ENCODE measurements at regions not wholly inside any gene's neighbourhood (a gene's known extent, or its start where the extent isn't known, plus 50 kb on each side); places are given as distances from the start of the nearest gene placed in this dataset.
A peak's percentile ranks its signal among the peaks of the same experiment; 100 is the strongest.

DNA sequence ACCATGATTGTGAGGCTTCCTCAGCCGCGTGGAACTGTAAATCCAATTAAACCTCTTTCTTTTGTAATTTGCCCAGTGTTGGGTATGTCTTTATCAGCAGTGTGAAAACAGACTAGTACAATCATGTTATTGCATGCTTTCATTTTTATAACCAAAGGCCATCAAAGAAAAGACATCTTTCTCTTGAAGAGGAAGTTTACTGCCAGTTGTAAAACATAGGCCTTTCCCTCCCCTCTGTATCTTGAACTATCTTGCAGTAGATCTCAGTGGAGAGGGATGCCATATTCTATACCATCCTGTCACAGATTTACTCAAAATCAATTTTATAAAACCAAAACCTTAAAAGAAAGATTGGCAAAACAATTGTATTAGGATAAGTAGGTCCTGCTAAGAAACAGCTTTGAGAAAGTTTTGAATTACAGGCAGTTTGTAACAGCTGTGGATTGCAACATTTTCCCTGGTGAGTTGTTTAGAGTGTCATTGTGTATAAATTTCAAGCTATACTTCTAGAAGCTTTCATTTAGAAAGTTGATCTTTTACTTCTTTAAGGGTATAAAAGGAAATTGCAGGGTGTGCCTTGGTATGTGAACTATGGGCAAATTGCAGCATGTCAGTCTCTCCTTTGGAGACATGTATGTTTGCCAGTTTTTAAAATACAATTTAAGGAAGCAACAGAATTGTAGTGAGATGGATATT is 128.0 kb downstream of the ATP23 start:
- ATAC-seq (peak; percentile 70), DNase-seq (peak in 1 of 3 donors; percentile 12)
- intact Hi-C loops (cut with DNase I, micrococcal nuclease), result no loop called here
- TF ChIP-seq, protein P1, sequence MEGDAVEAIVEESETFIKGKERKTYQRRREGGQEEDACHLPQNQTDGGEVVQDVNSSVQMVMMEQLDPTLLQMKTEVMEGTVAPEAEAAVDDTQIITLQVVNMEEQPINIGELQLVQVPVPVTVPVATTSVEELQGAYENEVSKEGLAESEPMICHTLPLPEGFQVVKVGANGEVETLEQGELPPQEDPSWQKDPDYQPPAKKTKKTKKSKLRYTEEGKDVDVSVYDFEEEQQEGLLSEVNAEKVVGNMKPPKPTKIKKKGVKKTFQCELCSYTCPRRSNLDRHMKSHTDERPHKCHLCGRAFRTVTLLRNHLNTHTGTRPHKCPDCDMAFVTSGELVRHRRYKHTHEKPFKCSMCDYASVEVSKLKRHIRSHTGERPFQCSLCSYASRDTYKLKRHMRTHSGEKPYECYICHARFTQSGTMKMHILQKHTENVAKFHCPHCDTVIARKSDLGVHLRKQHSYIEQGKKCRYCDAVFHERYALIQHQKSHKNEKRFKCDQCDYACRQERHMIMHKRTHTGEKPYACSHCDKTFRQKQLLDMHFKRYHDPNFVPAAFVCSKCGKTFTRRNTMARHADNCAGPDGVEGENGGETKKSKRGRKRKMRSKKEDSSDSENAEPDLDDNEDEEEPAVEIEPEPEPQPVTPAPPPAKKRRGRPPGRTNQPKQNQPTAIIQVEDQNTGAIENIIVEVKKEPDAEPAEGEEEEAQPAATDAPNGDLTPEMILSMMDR (IDR thresholded peaks at IDR 0.05), result no peak
- Histone ChIP-seq H3K4me1 (ENCODE audit: low read depth) (peaks cover 16% of the 10 kb centered on the region), H3K36me3 (ENCODE audit: low read depth) (no peaks in the 10 kb centered on the region), H3K4me3 (no peak overlapping the region), H3K9me3 (no peaks in the 10 kb centered on the region)

DNA sequence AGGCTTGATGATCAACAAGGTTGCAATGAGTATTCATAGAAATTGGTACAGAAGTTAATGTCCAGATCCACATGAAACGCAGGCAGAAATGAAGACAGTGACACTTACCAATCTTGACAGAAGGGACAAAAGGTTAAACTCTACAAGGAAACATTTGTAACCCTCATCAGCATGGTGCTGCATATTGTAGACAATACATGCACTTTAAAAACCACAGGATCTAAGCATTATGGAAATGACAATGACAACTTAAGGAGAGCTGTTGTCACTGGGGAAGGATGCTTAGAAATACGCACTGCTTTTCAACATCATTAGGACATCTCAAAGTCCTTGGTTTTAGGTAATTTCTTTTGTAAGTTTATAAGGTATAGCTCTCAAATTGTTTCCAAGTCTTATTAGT is 130.6 kb downstream of the ATP23 start:
- TF ChIP-seq, protein P1 (IDR thresholded peaks at IDR 0.05), result no peak
- ATAC-seq (no peak), DNase-seq (no peak)
- H3K4me1 ChIP-seq (ENCODE audit: low read depth), result peaks cover 16% of the 10 kb centered on the region
- no peaks in the 10 kb centered on the region for H3K9me3 ChIP-seq
- no peak overlapping the region for H3K4me3 ChIP-seq
- intact Hi-C loops (cut with DNase I, micrococcal nuclease), result no loop called here
- H3K36me3 ChIP-seq (ENCODE audit: low read depth), result no peaks in the 10 kb centered on the region

DNA sequence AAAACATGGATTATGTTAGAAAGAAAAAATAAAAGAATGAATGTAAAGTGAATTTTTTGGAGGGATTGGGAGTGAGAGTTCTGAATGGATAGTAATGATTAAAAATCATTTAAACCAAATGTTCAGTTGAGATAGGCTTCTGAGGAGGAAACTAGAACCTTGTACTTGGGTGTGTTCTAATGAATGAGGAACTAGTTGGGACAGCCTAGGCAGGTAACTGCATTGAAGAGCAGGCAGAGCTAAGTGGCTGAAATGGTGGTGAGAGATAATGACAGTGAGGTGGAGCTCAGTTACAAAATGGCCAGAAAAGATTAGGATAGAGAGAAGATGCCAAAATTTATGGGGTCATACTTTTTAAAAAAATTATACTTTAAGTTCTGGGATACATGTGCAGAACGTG is 132.9 kb downstream of the ATP23 start:
- no peaks in the 10 kb centered on the region for H3K9me3 ChIP-seq
- TF ChIP-seq, protein P1 (IDR thresholded peaks at IDR 0.05), result no peak
- intact Hi-C loops (cut with DNase I, micrococcal nuclease), result no loop called here
- H3K4me1 ChIP-seq (ENCODE audit: low read depth), result peaks cover 8% of the 10 kb centered on the region
- no peaks in the 10 kb centered on the region for H3K36me3 ChIP-seq (ENCODE audit: low read depth)
- peak; percentile 60 for ATAC-seq
- no peak overlapping the region for H3K4me3 ChIP-seq
- no peak for DNase-seq

DNA sequence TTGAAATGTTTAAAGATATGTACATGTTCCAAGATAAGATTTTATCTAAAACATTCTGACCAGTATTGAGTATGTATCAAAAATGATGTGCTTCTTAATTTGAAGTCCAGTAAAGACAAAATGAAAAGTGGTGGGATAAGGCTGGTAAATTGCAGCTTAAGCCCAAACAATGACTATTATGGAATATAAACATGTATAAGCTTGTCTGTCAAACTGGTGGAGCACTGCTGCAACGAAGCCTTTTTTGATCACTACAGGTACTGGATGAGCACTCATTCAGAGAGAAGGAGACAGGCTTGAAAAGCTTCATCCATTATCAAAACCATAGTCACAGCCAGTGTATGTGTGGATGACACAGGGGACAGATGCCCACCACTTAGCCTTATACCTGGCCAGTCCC is 138.4 kb downstream of the ATP23 start:
- intact Hi-C loops (cut with DNase I, micrococcal nuclease), result no loop called here
- TF ChIP-seq, protein P1 (IDR thresholded peaks at IDR 0.05), result no peak
- Histone ChIP-seq H3K9me3 (no peaks in the 10 kb centered on the region), H3K4me3 (no peak overlapping the region), H3K36me3 (ENCODE audit: low read depth) (no peaks in the 10 kb centered on the region), H3K4me1 (ENCODE audit: low read depth) (no peaks in the 10 kb centered on the region)
- no peak for ATAC-seq
- DNase-seq, result no peak

DNA sequence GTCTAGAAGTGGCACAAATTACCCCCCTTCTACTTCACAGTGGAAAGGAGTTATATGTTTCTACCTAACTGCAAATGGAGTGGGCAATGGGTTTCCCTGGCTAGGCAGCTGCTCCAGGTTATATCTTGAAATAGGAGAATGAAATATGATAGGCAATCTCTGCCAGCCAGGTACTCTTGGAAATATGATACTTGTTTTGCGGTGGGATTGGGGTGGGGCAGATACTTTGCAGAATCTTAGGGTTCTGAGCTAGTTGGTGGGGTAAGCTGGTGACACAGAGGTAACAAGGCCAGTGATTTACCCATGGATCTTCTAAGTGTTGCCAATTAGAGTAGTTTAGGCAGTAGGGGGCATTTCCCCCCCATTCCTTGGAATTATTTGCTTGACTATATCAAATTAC is 140.1 kb downstream of the ATP23 start:
- H3K4me1 ChIP-seq (ENCODE audit: low read depth), result no peaks in the 10 kb centered on the region
- H3K36me3 ChIP-seq (ENCODE audit: low read depth), result no peaks in the 10 kb centered on the region
- TF ChIP-seq, protein P1 (IDR thresholded peaks at IDR 0.05), result no peak
- no peak for ATAC-seq
- intact Hi-C loops (cut with DNase I, micrococcal nuclease), result no loop called here
- no peaks in the 10 kb centered on the region for H3K9me3 ChIP-seq
- no peak overlapping the region for H3K4me3 ChIP-seq
- DNase-seq, result no peak

DNA sequence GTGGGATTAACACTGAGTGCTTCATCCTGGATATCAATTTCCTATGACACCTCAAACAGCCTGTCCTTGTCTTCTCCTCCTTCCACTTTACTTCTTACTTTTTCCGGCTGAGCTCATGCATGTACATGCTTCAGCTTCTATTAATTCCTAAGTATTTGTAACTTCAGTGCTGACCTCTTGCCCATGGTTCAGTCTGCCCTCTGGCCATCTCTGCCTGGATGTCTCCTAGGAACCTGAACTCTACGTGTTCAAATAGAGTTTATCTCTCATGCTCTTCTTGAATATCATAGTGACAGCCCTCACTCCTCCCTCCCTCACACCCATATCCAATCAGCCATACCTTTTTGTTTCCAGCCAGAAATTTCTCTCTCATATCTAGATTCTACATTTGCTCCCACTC is 141.6 kb downstream of the ATP23 start:
- Histone ChIP-seq H3K4me1 (ENCODE audit: low read depth) (no peaks in the 10 kb centered on the region), H3K36me3 (ENCODE audit: low read depth) (no peaks in the 10 kb centered on the region), H3K9me3 (no peaks in the 10 kb centered on the region), H3K4me3 (no peak overlapping the region)
- ATAC-seq (no peak), DNase-seq (no peak)
- intact Hi-C loops (cut with DNase I, micrococcal nuclease), result no loop called here
- TF ChIP-seq, protein P1 (IDR thresholded peaks at IDR 0.05), result no peak
